WI38 (cell line): ENCODE measurements at regions not wholly inside any gene's neighbourhood (a gene's known extent, or its start where the extent isn't known, plus 50 kb on each side); places are given as distances from the start of the nearest gene placed in this dataset.

Experiments
- H3K4me3 ChIP-seq: 2 replicates; pipeline ENCODE4 v1.5.1; 2011; ENCODE audit warnings: low read depth, mild to moderate bottlenecking, control low read depth, low read length
- CTCF ChIP-seq: IDR thresholded peaks from 2 replicates; pipeline ENCODE4 v1.5.1; 2012; ENCODE audit warnings: low read depth, mild to moderate bottlenecking, control low read depth, low read length

DNA sequence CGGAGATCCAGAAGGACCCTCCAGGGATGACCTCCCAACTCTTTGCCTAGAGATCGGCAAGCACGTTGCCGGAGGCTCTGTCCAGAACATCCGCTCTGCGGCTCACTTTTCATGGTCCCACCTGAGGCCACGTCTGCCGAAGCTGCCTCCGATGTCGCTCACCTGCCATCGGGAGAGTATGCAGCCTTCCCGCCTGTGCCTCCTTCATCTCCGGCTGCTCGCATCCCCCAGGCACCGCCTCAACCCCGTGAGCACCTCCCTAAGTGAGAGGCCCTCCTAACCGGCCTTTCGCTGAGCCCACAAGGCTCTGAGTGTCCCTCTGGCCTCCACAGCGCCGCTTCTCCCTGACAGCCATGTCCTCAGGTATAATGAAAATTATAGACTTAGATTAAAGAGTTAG lies 275.1 kb downstream of the EFNB2 start:
- no peak for TF ChIP-seq CTCF
- no peak overlapping the region for H3K4me3 ChIP-seq

GRCh38 chr13:106259928-106260327 lies 275.5 kb downstream of the EFNB2 start:
- no peak for TF ChIP-seq CTCF

DNA sequence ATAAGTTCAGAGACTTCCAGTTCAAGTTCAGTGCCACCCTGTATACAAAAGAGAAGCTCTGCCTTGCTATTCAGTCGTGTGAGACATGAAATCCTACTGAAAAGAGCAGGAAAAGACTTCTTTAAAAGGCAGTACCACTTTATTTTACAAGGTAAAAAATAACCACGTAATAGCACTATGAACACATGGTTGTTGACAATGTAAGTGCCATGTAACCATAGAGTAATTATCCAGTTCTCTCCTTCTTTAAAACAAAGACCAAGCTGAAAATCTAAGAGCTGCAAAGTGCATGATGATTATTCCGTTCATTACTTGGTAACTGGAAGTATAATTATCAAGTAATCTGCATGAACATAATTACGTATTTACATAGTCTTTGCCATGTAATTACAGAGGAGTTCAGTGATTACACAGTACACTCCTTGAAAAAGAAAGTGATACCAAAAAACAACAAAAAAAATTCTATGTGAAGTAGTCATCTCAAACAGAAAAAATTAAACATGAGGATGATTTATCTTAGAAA lies 288.7 kb downstream of the EFNB2 start:
- no peak for TF ChIP-seq CTCF
- H3K4me3 ChIP-seq = no peak overlapping the region

More at GRCh38 chr13:106259928-106260327, 275.5 kb downstream of the EFNB2 start:
- no peak overlapping the region for H3K4me3 ChIP-seq

GRCh38 chr13:106246242-106246641 lies 289.2 kb downstream of the EFNB2 start:
- H3K4me3 ChIP-seq = no peak overlapping the region
- no peak for TF ChIP-seq CTCF

DNA sequence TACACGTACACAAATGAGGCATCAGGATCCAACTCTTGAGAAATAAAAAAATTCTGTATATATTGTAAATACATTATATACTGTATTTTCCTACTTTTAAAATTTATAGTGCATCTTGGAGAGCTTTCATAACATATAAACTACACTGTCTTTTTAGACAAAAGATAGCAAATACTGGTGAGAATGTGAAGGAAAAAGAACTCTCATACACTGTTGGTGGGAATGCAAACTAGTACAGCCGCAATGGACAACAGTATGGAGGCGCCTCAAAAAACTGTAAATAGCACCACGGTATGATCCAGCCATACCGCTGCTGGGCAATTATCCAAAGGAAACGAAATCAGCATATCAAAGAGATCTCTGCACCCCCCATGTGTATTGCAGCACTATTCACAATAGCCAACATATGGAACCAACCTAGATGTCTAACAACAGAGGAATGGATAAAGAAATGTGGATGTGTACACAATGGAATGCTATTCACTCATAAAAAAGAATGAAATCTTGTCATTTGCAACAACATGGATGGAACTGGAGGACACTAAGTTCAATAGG lies 292.4 kb downstream of the EFNB2 start:
- no peak overlapping the region for H3K4me3 ChIP-seq
- no peak for TF ChIP-seq CTCF

- no peak overlapping the region for H3K4me3 ChIP-seq
- no peak for TF ChIP-seq CTCF
These were observed 293.2 kb downstream of the EFNB2 start for GRCh38 chr13:106241974-106242953.

DNA sequence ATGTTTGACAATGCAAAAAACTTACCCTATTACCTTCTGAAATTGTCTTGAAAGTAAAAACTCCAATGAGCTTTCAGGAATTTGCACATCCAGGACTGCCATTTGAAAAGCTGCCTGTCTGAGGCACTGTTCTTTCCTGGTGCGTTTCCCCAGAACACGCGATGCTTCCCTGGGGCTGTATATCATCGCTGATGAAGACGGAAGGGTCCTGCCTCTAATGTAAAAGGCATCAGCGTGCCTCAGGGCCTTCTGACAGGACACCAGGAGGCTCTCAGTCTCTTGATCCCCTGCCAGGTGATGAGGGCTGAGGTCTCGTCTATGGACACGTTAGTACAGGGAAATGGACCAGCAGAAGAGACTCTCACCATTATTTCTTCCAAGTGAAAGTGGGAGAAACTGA lies 296.8 kb downstream of the EFNB2 start:
- TF ChIP-seq CTCF = no peak
- no peak overlapping the region for H3K4me3 ChIP-seq
